Uterus (tissue), 3 donors: ENCODE measurements at regions not wholly inside any gene's neighbourhood (a gene's known extent, or its start where the extent isn't known, plus 50 kb on each side); places are given as distances from the start of the nearest gene placed in this dataset.

ENCODE experiments used
- DNase-seq, 2 donors: peaks; one replicate each; pipeline ENCODE4 v3.0.0-alpha.2; 2019 to 2020
- H3K27ac ChIP-seq, 2 donors: fragments of 200-600 bp; sonication (generic); 1 replicate in 1 of 2; 2 replicates in 1 of 2; pipeline ENCODE4 v1.5.1; 2016 to 2018
- H3K27me3 ChIP-seq, 2 donors: fragments of 200-600 bp; sonication (generic); one replicate each; pipeline ENCODE4 v1.5.1; 2018 to 2019; ENCODE audit warnings: control low read depth in 1 of 2
- H3K36me3 ChIP-seq, 2 donors: fragments of 200-600 bp; sonication (generic); one replicate each; pipeline ENCODE4 v1.5.1; 2019; ENCODE audit warnings: control low read depth in 1 of 2
- H3K4me1 ChIP-seq, 2 donors: fragments of 200-600 bp; sonication (generic); one replicate each; pipeline ENCODE4 v1.5.1; 2018 to 2019; ENCODE audit warnings: control low read depth in 1 of 2
- H3K4me3 ChIP-seq, 2 donors: fragments of 200-600 bp; sonication (generic); 1 replicate in 1 of 2; 2 replicates in 1 of 2; pipeline ENCODE4 v1.5.1; 2018 to 2019; ENCODE audit warnings: mild to moderate bottlenecking in 1 of 2
- H3K9me3 ChIP-seq, 2 donors: fragments of 200-600 bp; sonication (generic); one replicate each; pipeline ENCODE4 v1.5.1; 2019; ENCODE audit warnings: control low read depth in 1 of 2
- POLR2A ChIP-seq, 2 donors: fragments of 450-650 bp; IDR thresholded peaks; one replicate each; pipeline ENCODE4 v1.6.1; 2016; ENCODE audit warnings: antibody characterized with exemption in 2 of 2, mild to moderate bottlenecking in 1 of 2, moderate library complexity in 1 of 2
- intact Hi-C: fragments of 100-400 bp; cut with DNase I; formaldehyde crosslinking; loops from one replicate; pipeline ENCODE4 v1.15.1; 2023; ENCODE audit warnings: low total_unique reads
- TF ChIP-seq, protein P1 (sequence below), 4 experiments: fragments of 200-600 bp in 2 of 4; fragments of 450-650 bp in 2 of 4; sonication (generic) in 2 of 4; IDR thresholded peaks; one replicate each; pipeline ENCODE4 v1.5.1; 2016 to 2019; ENCODE audit warnings: antibody characterized with exemption in 4 of 4, mild to moderate bottlenecking in 2 of 4, moderate library complexity in 1 of 4
- donor health status: DM: yes; HTN: yes; CAD: no.

DNA sequence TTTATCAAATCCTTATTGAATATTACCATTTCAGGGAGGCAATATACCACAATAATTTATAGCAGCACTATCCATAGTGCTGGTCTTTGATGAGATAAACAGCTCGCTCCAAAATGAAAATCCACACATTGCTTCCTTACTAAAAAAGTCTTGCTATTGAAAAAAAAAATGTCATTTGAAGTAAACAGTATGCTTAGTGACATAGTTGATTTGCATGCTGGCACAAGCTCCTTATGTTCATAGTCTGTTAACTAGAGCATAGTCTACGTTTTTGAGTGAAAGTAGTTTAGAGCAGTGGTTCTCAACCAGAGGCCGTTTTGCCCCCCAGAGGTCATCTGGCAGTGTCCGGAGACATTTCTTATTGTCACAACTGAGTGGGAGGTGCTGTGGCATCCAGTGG is 249.4 kb upstream of the PDZRN3 start:
- Histone ChIP-seq H3K27me3 (no peaks in the 10 kb centered on the region), H3K27ac (no peak overlapping the region), H3K36me3 (no peaks in the 10 kb centered on the region), H3K4me1 (no peaks in the 10 kb centered on the region), H3K9me3 (no peaks in the 10 kb centered on the region), H3K4me3 (no peak overlapping the region)
- TF ChIP-seq POLR2A (IDR thresholded peaks at IDR 0.05): no peak
- TF ChIP-seq, protein P1, sequence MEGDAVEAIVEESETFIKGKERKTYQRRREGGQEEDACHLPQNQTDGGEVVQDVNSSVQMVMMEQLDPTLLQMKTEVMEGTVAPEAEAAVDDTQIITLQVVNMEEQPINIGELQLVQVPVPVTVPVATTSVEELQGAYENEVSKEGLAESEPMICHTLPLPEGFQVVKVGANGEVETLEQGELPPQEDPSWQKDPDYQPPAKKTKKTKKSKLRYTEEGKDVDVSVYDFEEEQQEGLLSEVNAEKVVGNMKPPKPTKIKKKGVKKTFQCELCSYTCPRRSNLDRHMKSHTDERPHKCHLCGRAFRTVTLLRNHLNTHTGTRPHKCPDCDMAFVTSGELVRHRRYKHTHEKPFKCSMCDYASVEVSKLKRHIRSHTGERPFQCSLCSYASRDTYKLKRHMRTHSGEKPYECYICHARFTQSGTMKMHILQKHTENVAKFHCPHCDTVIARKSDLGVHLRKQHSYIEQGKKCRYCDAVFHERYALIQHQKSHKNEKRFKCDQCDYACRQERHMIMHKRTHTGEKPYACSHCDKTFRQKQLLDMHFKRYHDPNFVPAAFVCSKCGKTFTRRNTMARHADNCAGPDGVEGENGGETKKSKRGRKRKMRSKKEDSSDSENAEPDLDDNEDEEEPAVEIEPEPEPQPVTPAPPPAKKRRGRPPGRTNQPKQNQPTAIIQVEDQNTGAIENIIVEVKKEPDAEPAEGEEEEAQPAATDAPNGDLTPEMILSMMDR (IDR thresholded peaks at IDR 0.05): no peak
- no peak for DNase-seq
- intact Hi-C loops: no loop called here

DNA sequence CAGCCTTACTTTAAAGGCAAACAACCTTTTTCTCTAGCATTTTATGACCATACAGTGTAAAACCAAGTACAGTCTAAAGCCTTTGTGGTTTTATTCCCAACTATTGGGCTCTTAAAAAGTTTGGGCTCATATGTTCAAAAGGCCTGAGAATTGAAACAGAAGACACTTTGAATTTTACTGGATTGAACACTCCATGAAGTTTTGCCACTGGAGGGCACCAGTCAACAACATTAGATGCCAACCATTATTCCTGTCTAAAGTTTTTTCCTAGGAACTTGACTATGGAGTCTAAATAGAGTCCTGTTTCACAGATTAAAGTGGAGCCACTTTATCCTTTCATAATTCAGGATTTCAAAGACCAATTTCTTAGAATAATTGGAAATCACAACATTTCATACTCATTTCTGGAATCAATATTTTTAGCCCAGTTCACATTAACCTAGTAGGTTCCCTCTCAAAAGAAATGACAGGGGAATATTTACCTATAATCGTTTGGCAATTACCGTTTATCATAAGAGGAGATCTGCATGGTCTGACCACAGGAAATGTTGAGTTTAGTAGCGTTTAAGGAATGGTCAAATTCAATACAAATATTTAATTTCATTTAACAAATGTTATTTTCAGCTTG is 244.1 kb upstream of the PDZRN3 start:
- H3K27ac ChIP-seq: no peak overlapping the region

DNA sequence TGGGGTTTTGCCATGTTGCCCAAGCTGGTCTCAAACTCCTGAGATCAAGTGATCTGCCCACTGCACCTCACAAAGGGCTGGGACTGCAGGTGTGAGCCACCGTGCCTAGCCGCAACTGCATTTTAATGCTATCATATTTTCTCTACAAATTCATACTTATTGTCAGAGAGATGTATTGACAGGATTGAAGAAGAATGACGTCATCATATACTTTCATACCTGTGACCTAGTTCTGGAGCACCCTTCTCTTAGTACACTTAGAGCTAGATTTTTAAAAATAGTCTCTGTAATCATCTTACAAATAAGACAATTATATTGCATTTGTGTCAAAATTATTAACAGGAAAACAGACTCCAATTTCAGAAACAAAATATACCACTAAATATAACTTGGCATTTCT is 242.8 kb upstream of the PDZRN3 start:
- no peak for TF ChIP-seq POLR2A (IDR thresholded peaks at IDR 0.05)
- TF ChIP-seq, protein P1 (IDR thresholded peaks at IDR 0.05): no peak
- no peak overlapping the region for H3K27ac ChIP-seq
- H3K4me1 ChIP-seq: no peaks in the 10 kb centered on the region
- H3K27me3 ChIP-seq: no peaks in the 10 kb centered on the region
- intact Hi-C loops: no loop called here
- H3K9me3 ChIP-seq: no peaks in the 10 kb centered on the region
- no peaks in the 10 kb centered on the region for H3K36me3 ChIP-seq
- no peak overlapping the region for H3K4me3 ChIP-seq
- DNase-seq: no peak

More for the DNA sequence above, 244.1 kb upstream of the PDZRN3 start:
- H3K4me1 ChIP-seq: no peaks in the 10 kb centered on the region
- no peaks in the 10 kb centered on the region for H3K9me3 ChIP-seq
- DNase-seq: peak in 1 of 2 donors; percentile 18
- no peaks in the 10 kb centered on the region for H3K36me3 ChIP-seq
- intact Hi-C loops: no loop called here
- no peak overlapping the region for H3K4me3 ChIP-seq
- TF ChIP-seq POLR2A (IDR thresholded peaks at IDR 0.05): no peak
- TF ChIP-seq, protein P1 (IDR thresholded peaks at IDR 0.05): peak; percentile 26 to 51 (median 41)
- H3K27me3 ChIP-seq: no peaks in the 10 kb centered on the region

DNA sequence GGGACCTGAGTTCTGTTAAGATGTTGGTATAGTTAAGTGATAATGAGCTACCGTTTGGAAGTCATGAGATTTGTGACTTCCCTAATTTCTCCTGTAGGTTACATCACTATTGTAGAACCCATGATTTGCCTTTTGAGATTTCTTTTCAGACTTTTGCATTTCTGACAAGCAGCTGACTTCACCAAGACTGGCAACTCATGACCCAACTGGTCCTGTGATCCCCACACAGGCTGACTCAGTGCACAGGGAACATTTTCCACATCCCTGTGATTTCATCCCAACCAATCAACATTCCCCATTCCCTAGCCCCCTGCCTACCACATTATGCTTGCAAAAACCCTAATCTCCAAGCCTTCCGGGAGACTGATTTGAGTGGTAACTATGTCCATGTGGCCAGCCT is 242.1 kb upstream of the PDZRN3 start:
- Histone ChIP-seq H3K4me3 (no peak overlapping the region), H3K9me3 (no peaks in the 10 kb centered on the region), H3K36me3 (no peaks in the 10 kb centered on the region), H3K27me3 (no peaks in the 10 kb centered on the region), H3K27ac (no peak overlapping the region), H3K4me1 (no peaks in the 10 kb centered on the region)
- intact Hi-C loops: no loop called here
- no peak for DNase-seq
- no peak for TF ChIP-seq POLR2A (IDR thresholded peaks at IDR 0.05)
- TF ChIP-seq, protein P1 (IDR thresholded peaks at IDR 0.05): no peak

DNA sequence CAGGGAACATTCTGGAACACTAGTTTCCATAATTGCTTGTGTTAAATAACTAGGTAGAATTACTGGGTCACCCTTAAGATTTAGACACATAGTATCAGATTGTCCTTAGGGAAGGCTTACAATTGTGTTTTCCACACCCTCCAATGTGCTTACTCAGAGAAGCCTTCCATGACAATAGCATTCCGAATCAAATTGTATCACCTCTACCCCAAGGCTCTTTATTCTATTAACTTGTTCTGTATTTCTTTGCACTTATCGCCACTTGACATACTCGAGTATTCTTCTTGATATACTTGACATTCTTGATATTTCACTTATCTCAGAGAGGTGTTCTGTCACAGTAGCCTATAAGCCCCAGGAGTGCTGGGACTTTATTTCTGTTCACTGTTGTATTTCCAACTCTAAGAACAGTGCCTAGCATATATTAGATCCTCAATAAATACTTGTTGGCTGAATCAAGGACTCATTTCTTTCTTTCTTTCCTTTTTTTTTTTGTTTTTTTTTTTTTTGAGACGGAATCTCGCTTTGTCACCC is 238.9 kb upstream of the PDZRN3 start:
- Histone ChIP-seq H3K9me3 (no peaks in the 10 kb centered on the region), H3K36me3 (no peaks in the 10 kb centered on the region), H3K27me3 (no peaks in the 10 kb centered on the region), H3K27ac (no peak overlapping the region), H3K4me3 (no peak overlapping the region), H3K4me1 (no peaks in the 10 kb centered on the region)
- TF ChIP-seq, protein P1 (IDR thresholded peaks at IDR 0.05): no peak
- no peak for TF ChIP-seq POLR2A (IDR thresholded peaks at IDR 0.05)
- DNase-seq: no peak
- intact Hi-C loops: no loop called here
